DND-41 (cell line): ENCODE measurements at regions not wholly inside any gene's neighbourhood (a gene's known extent, or its start where the extent isn't known, plus 50 kb on each side); places are given as distances from the start of the nearest gene placed in this dataset.
A peak's percentile ranks its signal among the peaks of the same experiment; 100 is the strongest.

Experiments
- ATAC-seq: fragments of 200-7000 bp; cut with Tn5 transposase; 3 replicates; pipeline ENCODE4 v1.9.1; 2021; ENCODE audit warnings: low read depth; ENCODE audit not compliant: insufficient read depth
- DNase-seq: peaks from one replicate; pipeline ENCODE4 v3.0.0-alpha.2; 2020
- H2AFZ ChIP-seq: 2 replicates; pipeline ENCODE4 v1.6.0; 2012; ENCODE audit warnings: low read depth, low read length
- H3K27ac ChIP-seq: 2 replicates; pipeline ENCODE4 v1.5.1; 2012; ENCODE audit warnings: low read length, inconsistent platforms
- H3K27me3 ChIP-seq: fragments of 200-600 bp; sonication (generic); 2 replicates; pipeline ENCODE4 v1.6.0; 2012; ENCODE audit warnings: low read length, mild to moderate bottlenecking, inconsistent platforms; ENCODE audit not compliant: insufficient read depth, poor library complexity
- H3K36me3 ChIP-seq: 2 replicates; pipeline ENCODE4 v1.5.1; 2012; ENCODE audit warnings: low read length, inconsistent platforms; ENCODE audit not compliant: insufficient read depth
- H3K4me1 ChIP-seq: 2 replicates; pipeline ENCODE4 v1.5.1; 2012; ENCODE audit warnings: mild to moderate bottlenecking, low read length; ENCODE audit not compliant: insufficient read depth
- H3K4me2 ChIP-seq: 2 replicates; pipeline ENCODE4 v1.6.0; 2012; ENCODE audit warnings: mild to moderate bottlenecking, moderate library complexity, low read length, inconsistent platforms; ENCODE audit not compliant: insufficient read depth
- H3K4me3 ChIP-seq, 2 experiments: fragments of 200-600 bp in 1 of 2; shearing (Covaris generic) in 1 of 2; 2 replicates each; pipeline ENCODE4 v1.5.1; 2012 to 2016; ENCODE audit warnings: inconsistent platforms in 2 of 2, low read length in 2 of 2, mild to moderate bottlenecking in 2 of 2, low read depth in 1 of 2, moderate library complexity in 1 of 2
- H3K79me2 ChIP-seq: 2 replicates; pipeline ENCODE4 v1.6.0; 2012; ENCODE audit warnings: low read length, inconsistent platforms; ENCODE audit not compliant: insufficient read depth
- H3K9ac ChIP-seq: 2 replicates; pipeline ENCODE4 v1.6.0; 2012; ENCODE audit warnings: low read depth, mild to moderate bottlenecking, inconsistent platforms, low read length, moderate library complexity
- H3K9me3 ChIP-seq: 2 replicates; pipeline ENCODE4 v1.5.1; 2012; ENCODE audit warnings: low read length, moderate library complexity, mild to moderate bottlenecking, inconsistent platforms; ENCODE audit not compliant: insufficient read depth, severe bottlenecking
- H4K20me1 ChIP-seq: 2 replicates; pipeline ENCODE4 v1.6.0; 2012; ENCODE audit warnings: low read length; ENCODE audit not compliant: insufficient read depth
- CTCF ChIP-seq: IDR thresholded peaks from 2 replicates; pipeline ENCODE4 v1.5.1; 2012; ENCODE audit warnings: borderline replicate concordance, low read length, moderate library complexity, mild to moderate bottlenecking; ENCODE audit not compliant: poor library complexity, severe bottlenecking; ENCODE audit errors: extremely low read depth
- EZH2 ChIP-seq: IDR thresholded peaks from 3 replicates; pipeline ENCODE4 v1.6.1; 2012; ENCODE audit warnings: borderline replicate concordance, low read depth, mild to moderate bottlenecking, moderate library complexity, low read length, inconsistent platforms; ENCODE audit not compliant: severe bottlenecking

GRCh38 chr3:194267744-194268653, 83.1 kb downstream of the CPN2 start:
- Histone ChIP-seq H3K9ac (no peak overlapping the region), H3K4me1 (peaks cover 5% of the 10 kb centered on the region), H3K79me2 (no peaks in the 10 kb centered on the region), H3K9me3 (no peaks in the 10 kb centered on the region), H3K4me3 (no peak overlapping the region), H3K27me3 (no peaks in the 10 kb centered on the region), H3K27ac (no peak overlapping the region), H4K20me1 (no peaks in the 10 kb centered on the region), H2AFZ (no peak overlapping the region), H3K4me2 (no peak overlapping the region), H3K36me3 (no peaks in the 10 kb centered on the region)
- TF ChIP-seq EZH2 = no peak
- no peak for TF ChIP-seq CTCF
- ATAC-seq (peak; percentile 23; the same call in 1 of the 3 replicates), DNase-seq (no peak)

GRCh38 chr3:194268654-194269512, 82.2 kb downstream of the CPN2 start:
- Histone ChIP-seq H4K20me1 (no peaks in the 10 kb centered on the region), H3K36me3 (no peaks in the 10 kb centered on the region), H3K27ac (no peak overlapping the region), H3K4me1 (peaks cover 2% of the 10 kb centered on the region), H3K9me3 (no peaks in the 10 kb centered on the region), H2AFZ (no peak overlapping the region), H3K9ac (no peak overlapping the region), H3K4me3 (no peak overlapping the region), H3K79me2 (no peaks in the 10 kb centered on the region), H3K4me2 (no peak overlapping the region), H3K27me3 (no peaks in the 10 kb centered on the region)
- TF ChIP-seq CTCF (no peak), EZH2 (no peak)
- no peak for DNase-seq
- ATAC-seq = no peak

- Histone ChIP-seq H3K27me3 (no peaks in the 10 kb centered on the region), H3K36me3 (no peaks in the 10 kb centered on the region), H3K27ac (no peak overlapping the region), H3K4me2 (no peak overlapping the region), H3K4me3 (no peak overlapping the region), H3K4me1 (no peaks in the 10 kb centered on the region), H2AFZ (no peak overlapping the region), H4K20me1 (no peaks in the 10 kb centered on the region), H3K79me2 (no peaks in the 10 kb centered on the region), H3K9me3 (no peaks in the 10 kb centered on the region), H3K9ac (no peak overlapping the region)
- DNase-seq = no peak
- TF ChIP-seq CTCF (no peak), EZH2 (no peak)
- ATAC-seq = no peak
Observed at GRCh38 chr3:194269610-194270145, 81.5 kb downstream of the CPN2 start.
